H9 (cell line): ENCODE measurements at regions not wholly inside any gene's neighbourhood (a gene's known extent, or its start where the extent isn't known, plus 50 kb on each side); places are given as distances from the start of the nearest gene placed in this dataset.

Experiments used
- DNase-seq: peaks from one replicate; pipeline ENCODE4 v3.0.0-alpha.2; 2017
- H2AFZ ChIP-seq: one replicate; pipeline ENCODE4 v1.6.1; 2013; ENCODE audit warnings: mild to moderate bottlenecking, low read length, control low read depth, moderate library complexity
- H2AK5ac ChIP-seq: 2 replicates; pipeline ENCODE4 v1.6.1; 2013; ENCODE audit warnings: low read length, control low read depth, mixed read lengths; ENCODE audit not compliant: insufficient read length
- H2BK120ac ChIP-seq: one replicate; pipeline ENCODE4 v1.6.1; 2013; ENCODE audit warnings: low read depth, mild to moderate bottlenecking, low read length, control low read depth, inconsistent platforms; ENCODE audit not compliant: poor library complexity, severe bottlenecking
- H2BK12ac ChIP-seq: 2 replicates; pipeline ENCODE4 v1.6.1; 2013; ENCODE audit warnings: low read length, control low read depth, mixed read lengths, low read depth; ENCODE audit not compliant: insufficient read length
- H2BK15ac ChIP-seq: 2 replicates; pipeline ENCODE4 v1.6.1; 2013; ENCODE audit warnings: low read depth, low read length, control low read depth
- H2BK20ac ChIP-seq: one replicate; pipeline ENCODE4 v1.6.1; 2013; ENCODE audit warnings: low read depth, mild to moderate bottlenecking, low read length, control low read depth, inconsistent platforms; ENCODE audit not compliant: poor library complexity, severe bottlenecking
- H2BK5ac ChIP-seq: 2 replicates; pipeline ENCODE4 v1.6.1; 2013; ENCODE audit warnings: low read length, control low read depth, mixed read lengths; ENCODE audit not compliant: insufficient read length
- H3K14ac ChIP-seq: 2 replicates; pipeline ENCODE4 v1.6.1; 2013; ENCODE audit warnings: low read length, control low read depth; ENCODE audit not compliant: insufficient read depth
- H3K18ac ChIP-seq: 2 replicates; pipeline ENCODE4 v1.6.1; 2013; ENCODE audit warnings: low read depth, mild to moderate bottlenecking, mixed read lengths, low read length, control low read depth; ENCODE audit not compliant: insufficient read length
- H3K23ac ChIP-seq: 2 replicates; pipeline ENCODE4 v1.6.1; 2013; ENCODE audit warnings: low read length, control low read depth, mixed read lengths, low read depth; ENCODE audit not compliant: insufficient read length
- H3K23me2 ChIP-seq: 2 replicates; pipeline ENCODE4 v1.6.1; 2013; ENCODE audit warnings: low read depth, mild to moderate bottlenecking, mixed read lengths, low read length, control low read depth; ENCODE audit not compliant: insufficient read length, poor library complexity, severe bottlenecking
- H3K27ac ChIP-seq: 2 replicates; pipeline ENCODE4 v1.5.1; 2013; ENCODE audit warnings: low read length, control low read depth, mixed read lengths, low read depth; ENCODE audit not compliant: insufficient read length
- H3K27me3 ChIP-seq: 2 replicates; pipeline ENCODE4 v1.6.1; 2013; ENCODE audit warnings: low read length, control low read depth, inconsistent platforms; ENCODE audit not compliant: insufficient read depth
- H3K4ac ChIP-seq: 2 replicates; pipeline ENCODE4 v1.6.1; 2013; ENCODE audit warnings: low read depth, mild to moderate bottlenecking, control low read depth, inconsistent platforms, low read length, moderate library complexity
- H3K4me1 ChIP-seq: 2 replicates; pipeline ENCODE4 v1.6.1; 2013; ENCODE audit warnings: low read length, control low read depth, inconsistent platforms; ENCODE audit not compliant: insufficient read depth
- H3K4me2 ChIP-seq: 2 replicates; pipeline ENCODE4 v1.6.1; 2013; ENCODE audit warnings: low read length, control low read depth, mixed read lengths; ENCODE audit not compliant: insufficient read length, insufficient read depth
- H3K56ac ChIP-seq: 2 replicates; pipeline ENCODE4 v1.6.1; 2013; ENCODE audit warnings: low read depth, mild to moderate bottlenecking, mixed read lengths, low read length, control low read depth; ENCODE audit not compliant: insufficient read length
- H3K79me1 ChIP-seq: 2 replicates; pipeline ENCODE4 v1.6.1; 2013; ENCODE audit warnings: low read depth, mild to moderate bottlenecking, moderate library complexity, low read length, control low read depth, inconsistent platforms; ENCODE audit not compliant: insufficient read depth, poor library complexity, severe bottlenecking
- H3K79me2 ChIP-seq: 2 replicates; pipeline ENCODE4 v1.6.1; 2013; ENCODE audit warnings: low read length, control low read depth, inconsistent platforms; ENCODE audit not compliant: insufficient read depth
- H3K9ac ChIP-seq: 2 replicates; pipeline ENCODE4 v1.6.1; 2013; ENCODE audit warnings: low read length, control low read depth, mixed read lengths; ENCODE audit not compliant: insufficient read length; ENCODE audit errors: extremely low read depth
- H3K9me3 ChIP-seq: one replicate; pipeline ENCODE4 v1.6.1; 2013; ENCODE audit warnings: low read depth, low read length, inconsistent platforms; ENCODE audit not compliant: control insufficient read depth
- H3T11ph ChIP-seq: one replicate; pipeline ENCODE4 v1.6.1; 2013; ENCODE audit warnings: mild to moderate bottlenecking, low read length, control low read depth, inconsistent platforms
- H4K20me1 ChIP-seq: one replicate; pipeline ENCODE4 v1.6.1; 2013; ENCODE audit not compliant: control insufficient read depth, insufficient read length, insufficient read depth
- H4K5ac ChIP-seq: 2 replicates; pipeline ENCODE4 v1.6.1; 2013; ENCODE audit warnings: low read depth, mild to moderate bottlenecking, mixed read lengths, low read length, control low read depth; ENCODE audit not compliant: insufficient read length
- H4K8ac ChIP-seq: replicated peaks from 2 replicates; pipeline ENCODE4 v1.6.1; 2013; ENCODE audit warnings: low read length, control low read depth, mixed read lengths, low read depth; ENCODE audit not compliant: insufficient read length
- H4K91ac ChIP-seq: 2 replicates; pipeline ENCODE4 v1.6.1; 2013; ENCODE audit warnings: low read depth, mild to moderate bottlenecking, moderate library complexity, mixed read lengths, low read length, control low read depth; ENCODE audit not compliant: insufficient read length
- H3K27ac Mint-ChIP-seq, 3 experiments: 2 replicates in 2 of 3; 3 replicates in 1 of 3; pipeline ENCODE4 v1.8.0; 2020 to 2021; ENCODE audit warnings: mixed read lengths in 3 of 3, mild to moderate bottlenecking in 1 of 3, moderate library complexity in 1 of 3
- H3K27me3 Mint-ChIP-seq: 2 replicates; pipeline ENCODE4 v1.8.0; 2021; ENCODE audit warnings: low read depth, mild to moderate bottlenecking, moderate library complexity, mixed read lengths
- H3K36me3 Mint-ChIP-seq, 3 experiments: 2 replicates in 2 of 3; 3 replicates in 1 of 3; pipeline ENCODE4 v1.8.0; 2020 to 2021; ENCODE audit warnings: low read depth in 3 of 3, mixed read lengths in 3 of 3; ENCODE audit not compliant: insufficient read depth in 1 of 3
- H3K4me1 Mint-ChIP-seq, 2 experiments: 2 replicates each; pipeline ENCODE4 v1.8.0; 2020; ENCODE audit warnings: mixed read lengths in 2 of 2
- H3K4me3 Mint-ChIP-seq, 2 experiments: 2 replicates in 1 of 2; 3 replicates in 1 of 2; pipeline ENCODE4 v1.8.0; 2020 to 2021; ENCODE audit warnings: mild to moderate bottlenecking in 2 of 2, mixed read lengths in 2 of 2, moderate library complexity in 1 of 2
- H3K9me3 Mint-ChIP-seq, 2 experiments: 2 replicates in 1 of 2; 3 replicates in 1 of 2; pipeline ENCODE4 v1.8.0; 2020; ENCODE audit warnings: mild to moderate bottlenecking in 2 of 2, mixed read lengths in 2 of 2, moderate library complexity in 1 of 2
- WGBS: extraction: QIAGEN DNeasy Blood & Tissue Kit; methylation state at CpG from one replicate; pipeline ENCODE4 v1.1.7; 2013; ENCODE audit warnings: missing lambda C conversion rate, low lambda C conversion rate, mixed read lengths; ENCODE audit not compliant: insufficient read length; ENCODE audit errors: extremely low coverage; 5-methylcytosine and 5-hydroxymethylcytosine counted together
- TF ChIP-seq, protein P1 (sequence below): fragments of 200-600 bp; sonication (generic); conservative IDR thresholded peaks from 3 replicates; pipeline ENCODE4 v1.8.0; 2021; ENCODE audit warnings: antibody characterized with exemption, mild to moderate bottlenecking

DNA sequence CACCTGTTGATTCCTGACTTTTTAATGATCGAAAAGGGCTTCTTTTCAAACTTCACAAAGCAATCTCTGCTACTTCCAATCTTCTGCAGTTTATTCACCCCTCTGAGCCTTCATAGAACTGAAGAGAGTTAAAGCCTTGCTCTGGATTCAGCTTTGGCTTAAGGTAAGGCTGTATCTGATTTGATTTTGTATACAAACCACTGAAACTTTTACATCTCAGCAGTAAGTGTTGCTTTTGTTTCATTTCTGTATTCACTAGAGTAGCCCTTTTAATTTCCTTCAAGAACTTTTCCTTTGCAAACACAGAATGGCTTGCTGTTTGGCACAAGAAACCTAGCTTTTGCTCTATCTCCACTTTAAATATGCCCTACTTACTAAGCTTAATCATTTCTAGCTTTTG, 1193.0 kb upstream of the GBE1 start:
- H2AFZ ChIP-seq: no peak overlapping the region
- no peaks in the 10 kb centered on the region for H3K4me1 ChIP-seq
- WGBS: no CpG with 5 or more reads among the region's 1 CpG
- H3K23ac ChIP-seq: no peak overlapping the region
- H2BK20ac ChIP-seq: no peak overlapping the region
- H3K9me3 ChIP-seq: no peaks in the 10 kb centered on the region
- no peak overlapping the region for H2BK5ac ChIP-seq
- no peak overlapping the region for H2BK15ac ChIP-seq
- no peak overlapping the region for H3K14ac ChIP-seq
- H3K23me2 ChIP-seq: no peaks in the 10 kb centered on the region
- H3K4me2 ChIP-seq: no peak overlapping the region
- H4K8ac ChIP-seq: no peak overlapping the region
- no peak overlapping the region for H3K18ac ChIP-seq
- no peak overlapping the region for H4K91ac ChIP-seq
- no peak overlapping the region for H3K56ac ChIP-seq
- H3K9ac ChIP-seq: no peak overlapping the region
- peaks cover 0 to 14% (median 7%) of the 10 kb centered on the region in 3 experiments; a peak in 5 of 7 replicates for H3K36me3 Mint-ChIP-seq
- H3T11ph ChIP-seq: no peak overlapping the region
- no peak overlapping the region for H3K27ac Mint-ChIP-seq
- no peak overlapping the region for H2AK5ac ChIP-seq
- no peaks in the 10 kb centered on the region for H3K27me3 ChIP-seq
- no peaks in the 10 kb centered on the region for H3K4me1 Mint-ChIP-seq
- H4K5ac ChIP-seq: no peak overlapping the region
- no peak overlapping the region for H3K27ac ChIP-seq
- no peaks in the 10 kb centered on the region for H4K20me1 ChIP-seq
- H3K79me2 ChIP-seq: no peaks in the 10 kb centered on the region
- H3K27me3 Mint-ChIP-seq: no peaks in the 10 kb centered on the region
- H3K4me3 Mint-ChIP-seq: no peak overlapping the region
- TF ChIP-seq, protein P1, sequence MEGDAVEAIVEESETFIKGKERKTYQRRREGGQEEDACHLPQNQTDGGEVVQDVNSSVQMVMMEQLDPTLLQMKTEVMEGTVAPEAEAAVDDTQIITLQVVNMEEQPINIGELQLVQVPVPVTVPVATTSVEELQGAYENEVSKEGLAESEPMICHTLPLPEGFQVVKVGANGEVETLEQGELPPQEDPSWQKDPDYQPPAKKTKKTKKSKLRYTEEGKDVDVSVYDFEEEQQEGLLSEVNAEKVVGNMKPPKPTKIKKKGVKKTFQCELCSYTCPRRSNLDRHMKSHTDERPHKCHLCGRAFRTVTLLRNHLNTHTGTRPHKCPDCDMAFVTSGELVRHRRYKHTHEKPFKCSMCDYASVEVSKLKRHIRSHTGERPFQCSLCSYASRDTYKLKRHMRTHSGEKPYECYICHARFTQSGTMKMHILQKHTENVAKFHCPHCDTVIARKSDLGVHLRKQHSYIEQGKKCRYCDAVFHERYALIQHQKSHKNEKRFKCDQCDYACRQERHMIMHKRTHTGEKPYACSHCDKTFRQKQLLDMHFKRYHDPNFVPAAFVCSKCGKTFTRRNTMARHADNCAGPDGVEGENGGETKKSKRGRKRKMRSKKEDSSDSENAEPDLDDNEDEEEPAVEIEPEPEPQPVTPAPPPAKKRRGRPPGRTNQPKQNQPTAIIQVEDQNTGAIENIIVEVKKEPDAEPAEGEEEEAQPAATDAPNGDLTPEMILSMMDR: no peak
- no peak overlapping the region for H2BK120ac ChIP-seq
- H3K79me1 ChIP-seq: no peaks in the 10 kb centered on the region
- peaks cover 11 to 16% of the 10 kb centered on the region in 2 experiments; a peak in 4 of 5 replicates for H3K9me3 Mint-ChIP-seq
- no peak for DNase-seq
- no peak overlapping the region for H2BK12ac ChIP-seq
- no peak overlapping the region for H3K4ac ChIP-seq
